Retinal pigment epithelial cell (primary cell): ENCODE measurements at regions not wholly inside any gene's neighbourhood (a gene's known extent, or its start where the extent isn't known, plus 50 kb on each side); places are given as distances from the start of the nearest gene placed in this dataset.

ENCODE experiments used
- DNase-seq: peaks from one replicate; pipeline ENCODE4 v3.0.0-alpha.2; 2010; ENCODE audit warnings: low read depth
- H3K4me3 ChIP-seq: 2 replicates; pipeline ENCODE4 v1.5.1; 2011; ENCODE audit warnings: mild to moderate bottlenecking, low read length, control low read depth, moderate library complexity
- CTCF ChIP-seq: conservative IDR thresholded peaks from 2 replicates; pipeline ENCODE4 v1.5.1; 2011; ENCODE audit warnings: low read depth, low read length, control low read depth, inconsistent platforms

GRCh38 chr15:69838338-69838737 lies 259.4 kb downstream of the TLE3 start:
- no peak overlapping the region for H3K4me3 ChIP-seq
- TF ChIP-seq CTCF: no peak
- no peak for DNase-seq

GRCh38 chr15:69838994-69839393 lies 258.7 kb downstream of the TLE3 start:
- no peak overlapping the region for H3K4me3 ChIP-seq
- TF ChIP-seq CTCF: no peak
- DNase-seq: no peak

- DNase-seq: no peak
- no peak for TF ChIP-seq CTCF
- no peak overlapping the region for H3K4me3 ChIP-seq
These were observed 256.4 kb downstream of the TLE3 start for GRCh38 chr15:69841113-69841828.

- DNase-seq: no peak
- no peak overlapping the region for H3K4me3 ChIP-seq
- TF ChIP-seq CTCF: no peak
These were observed 254.9 kb downstream of the TLE3 start for GRCh38 chr15:69842851-69843250.

GRCh38 chr15:69843276-69843899 lies 254.3 kb downstream of the TLE3 start:
- H3K4me3 ChIP-seq: no peak overlapping the region
- no peak for DNase-seq
- no peak for TF ChIP-seq CTCF

GRCh38 chr15:69843900-69844304 lies 253.8 kb downstream of the TLE3 start:
- no peak for DNase-seq
- no peak overlapping the region for H3K4me3 ChIP-seq
- no peak for TF ChIP-seq CTCF

GRCh38 chr15:69845159-69845558 lies 252.6 kb downstream of the TLE3 start:
- TF ChIP-seq CTCF: no peak
- DNase-seq: no peak

More at GRCh38 chr15:69845159-69845558, 252.6 kb downstream of the TLE3 start:
- no peak overlapping the region for H3K4me3 ChIP-seq
